Stimulated activated CD4-positive, alpha-beta T cell treated with anti-CD3 and anti-CD28 coated beads, Interleukin-4, amount 100 ng/mL, for 24 hours (primary cell): ENCODE measurements at regions not wholly inside any gene's neighbourhood (a gene's known extent, or its start where the extent isn't known, plus 50 kb on each side); places are given as distances from the start of the nearest gene placed in this dataset.

Experiments used
- DNase-seq: peaks from one replicate; pipeline ENCODE4 v3.0.0-alpha.2; 2020

- no peak for DNase-seq
Measured at GRCh38 chr7:35437619-35438275, 183.8 kb upstream of the TBX20 start.

DNA sequence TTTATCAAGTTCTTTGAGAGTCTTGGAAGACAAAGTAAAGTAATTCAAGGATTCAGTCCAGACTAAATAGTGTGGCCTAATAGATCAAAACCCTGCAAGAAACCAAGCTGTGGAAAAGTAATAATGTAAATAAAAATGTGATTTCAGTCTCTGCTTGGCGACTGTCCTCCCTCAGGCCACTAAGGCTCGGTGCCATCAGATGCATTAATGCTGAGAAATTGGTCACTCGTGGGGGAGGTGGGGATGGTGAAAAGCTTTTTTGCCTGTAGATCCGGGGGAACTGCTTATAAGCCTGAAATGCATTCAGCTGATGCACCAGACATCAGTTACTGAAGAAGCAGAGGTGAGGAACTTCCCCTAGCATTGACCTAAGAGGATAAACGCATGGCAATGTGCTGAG is 182.6 kb upstream of the TBX20 start:
- no peak for DNase-seq

DNA sequence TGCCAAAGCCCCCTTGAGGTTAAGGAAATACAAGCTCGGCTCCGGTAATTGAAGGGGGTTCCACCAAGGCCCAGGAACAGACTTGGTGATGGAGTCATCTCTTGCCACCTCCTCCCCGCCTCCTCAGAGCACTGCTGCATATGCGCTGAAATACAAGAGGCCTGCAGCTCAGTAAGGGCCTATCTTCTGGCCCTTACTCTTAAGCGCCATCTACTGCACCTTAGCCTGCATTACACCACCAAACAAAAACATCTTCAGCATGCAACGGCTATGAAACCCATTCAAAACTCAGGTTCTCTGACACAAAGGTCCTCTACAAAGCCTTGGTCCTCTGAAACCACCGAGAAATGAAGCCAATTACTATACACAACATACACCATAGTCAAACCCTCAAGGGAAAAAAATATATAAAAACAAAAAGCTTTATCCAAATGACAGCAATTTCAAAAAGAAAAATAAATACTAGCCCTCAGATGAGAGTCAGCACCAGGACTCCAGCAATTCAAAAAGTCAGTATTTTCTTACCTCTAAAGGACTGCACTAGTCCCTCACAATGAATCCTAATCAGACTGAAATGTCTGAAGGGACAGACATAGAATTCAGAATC is 176.8 kb upstream of the TBX20 start:
- no peak for DNase-seq

GRCh38 chr7:35424869-35425495 is 171.1 kb upstream of the TBX20 start:
- DNase-seq = peak; percentile 58

DNA sequence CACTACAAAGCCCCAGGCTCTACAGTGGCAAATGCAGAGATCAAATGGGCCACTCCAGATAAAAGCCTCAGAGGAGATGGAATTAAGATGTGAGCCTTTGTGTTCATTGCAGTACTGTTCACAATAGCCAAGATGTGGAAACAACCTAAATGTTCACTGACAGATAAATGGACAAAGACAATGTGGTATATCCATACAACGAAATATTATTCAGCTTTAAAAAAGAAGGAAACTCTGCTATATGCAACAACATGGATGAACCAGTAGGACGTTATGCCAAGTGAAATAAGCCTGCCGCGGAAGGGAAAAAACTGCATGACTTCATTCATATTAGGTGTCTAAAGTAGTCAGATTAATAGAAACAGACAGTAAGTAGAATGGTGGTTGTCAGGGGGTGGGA is 170.5 kb upstream of the TBX20 start:
- no peak for DNase-seq

- DNase-seq = no peak
Measured at GRCh38 chr7:35422715-35423114, 168.8 kb upstream of the TBX20 start.

DNA sequence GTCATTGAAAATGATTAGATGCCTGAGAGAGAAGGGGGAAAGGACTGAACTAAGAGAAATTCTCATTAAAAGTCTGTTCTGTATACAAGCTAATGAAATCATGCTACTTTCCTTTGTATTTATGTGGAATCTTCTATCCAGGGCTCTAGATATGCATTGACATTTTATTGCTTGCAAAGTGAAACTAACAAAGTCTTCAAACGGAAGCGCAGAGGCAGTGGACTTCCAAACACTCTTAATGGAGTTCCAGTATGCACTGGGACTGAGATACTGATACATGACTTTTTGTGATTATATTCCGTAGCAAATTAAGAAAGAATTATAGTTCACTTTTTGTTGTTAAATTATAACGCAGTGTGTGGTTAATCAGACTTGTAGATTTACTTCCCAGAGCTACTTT is 166.8 kb upstream of the TBX20 start:
- no peak for DNase-seq

GRCh38 chr7:35419391-35419755 is 165.5 kb upstream of the TBX20 start:
- no peak for DNase-seq

- DNase-seq = no peak
Measured at GRCh38 chr7:35418716-35419390, 165.0 kb upstream of the TBX20 start.

DNA sequence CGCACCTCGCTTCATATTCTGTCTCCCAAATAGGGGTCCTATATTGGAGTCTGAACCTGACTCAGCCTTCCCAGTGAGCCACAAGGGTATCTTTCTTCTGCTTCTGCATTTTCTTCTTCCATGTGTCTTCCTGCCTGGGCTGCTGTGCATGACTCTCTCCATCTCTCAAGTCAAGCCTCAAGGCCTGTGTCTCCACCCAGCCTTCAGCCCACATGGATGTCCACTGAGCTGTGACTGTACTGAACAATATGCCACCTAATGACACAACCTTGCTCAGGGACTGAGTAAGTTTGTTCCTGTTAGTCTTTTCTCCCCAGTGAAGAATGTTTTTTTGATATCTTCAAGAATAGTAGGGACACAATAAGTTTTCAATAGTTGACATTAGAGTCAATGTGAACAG is 162.7 kb upstream of the TBX20 start:
- DNase-seq = no peak

- DNase-seq = no peak
Measured at GRCh38 chr7:35415411-35415822, 161.5 kb upstream of the TBX20 start.

GRCh38 chr7:35411331-35411730 is 157.4 kb upstream of the TBX20 start:
- DNase-seq = no peak

DNA sequence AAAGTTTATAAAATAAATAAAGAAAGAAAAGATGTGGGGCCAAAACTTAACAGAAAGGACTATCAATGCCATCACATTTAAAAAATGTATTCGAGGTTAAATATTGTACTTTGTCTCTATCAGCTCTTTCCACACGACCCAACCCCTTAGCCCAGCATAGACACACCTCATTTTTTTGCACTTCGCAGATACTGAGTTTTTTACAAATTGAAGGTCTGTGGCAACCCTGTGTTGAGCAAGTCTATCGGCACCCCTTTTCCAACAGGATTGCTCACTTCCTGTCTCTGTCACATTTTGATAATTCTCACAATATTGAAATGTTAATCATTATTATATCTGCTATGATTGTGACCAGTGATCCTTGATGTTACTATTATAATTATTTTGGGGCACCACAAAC is 151.6 kb upstream of the TBX20 start:
- no peak for DNase-seq

DNA sequence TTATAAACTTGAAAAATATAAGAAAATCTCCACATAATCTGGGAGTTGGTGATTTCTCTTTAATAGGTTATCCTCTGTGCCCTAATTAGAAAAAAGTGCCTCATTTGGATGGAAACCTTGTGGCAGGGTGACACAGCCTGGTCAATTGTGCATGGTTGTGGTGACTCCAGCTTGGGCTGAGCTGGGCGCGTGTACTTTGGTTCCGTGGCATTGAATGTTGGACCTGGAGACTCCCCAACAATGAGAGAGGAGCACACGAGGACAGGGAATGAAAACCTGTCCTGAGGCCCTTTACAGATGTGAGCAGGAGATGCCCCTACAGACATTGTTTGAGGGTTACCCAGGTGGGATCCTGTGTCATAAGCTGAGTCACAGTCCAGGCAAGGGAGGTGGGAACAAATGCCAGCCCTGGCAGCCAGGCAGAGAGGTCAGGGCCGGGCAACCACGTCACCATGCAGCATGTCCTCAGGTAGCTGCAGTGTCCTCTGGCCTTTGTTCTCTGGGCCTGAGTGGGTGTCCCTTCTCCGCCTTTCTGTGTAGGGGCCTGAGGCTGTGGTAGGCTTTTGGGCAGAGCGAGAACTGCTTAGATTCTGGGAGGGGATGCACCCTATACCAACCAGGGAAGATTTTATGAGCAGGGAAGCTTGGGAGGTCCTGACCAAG is 147.4 kb upstream of the TBX20 start:
- no peak for DNase-seq

DNA sequence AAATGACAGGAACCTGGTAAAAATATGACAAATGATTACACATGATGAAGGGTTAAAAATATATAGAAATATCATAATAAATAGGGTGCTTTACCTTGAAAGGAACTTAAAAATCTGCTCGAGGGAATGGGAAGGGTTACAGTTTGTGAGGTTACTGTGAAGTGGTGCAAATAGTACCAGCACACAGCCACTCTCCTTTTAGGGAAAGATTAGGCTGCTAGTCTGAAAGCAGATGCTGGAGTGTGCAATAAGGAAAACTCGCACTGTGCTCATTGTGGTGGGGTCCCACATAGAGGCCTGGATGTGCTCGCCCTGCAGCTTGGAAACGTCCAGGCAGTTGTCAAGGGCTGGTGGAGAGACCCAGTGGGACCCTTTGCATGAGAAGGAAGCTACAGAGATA is 145.9 kb upstream of the TBX20 start:
- no peak for DNase-seq

DNA sequence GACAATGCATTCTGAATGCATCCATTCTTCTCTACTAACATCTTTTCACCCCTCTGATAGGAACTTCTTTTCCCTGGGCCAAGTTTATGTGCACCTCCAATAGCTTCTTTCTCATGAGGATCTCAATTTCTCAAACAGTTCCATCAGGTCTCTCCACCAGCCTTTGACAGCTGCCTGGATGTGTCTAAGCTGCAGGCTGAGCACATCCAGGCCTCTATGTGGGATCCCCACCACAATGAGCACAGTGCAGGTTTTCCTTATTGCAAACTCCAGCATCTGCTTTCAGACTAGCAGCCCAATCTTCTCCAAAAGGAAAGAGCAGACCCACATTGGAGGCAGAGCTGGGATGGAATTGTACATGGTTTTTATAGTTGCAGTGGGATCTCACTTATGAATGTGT is 145.3 kb upstream of the TBX20 start:
- no peak for DNase-seq

GRCh38 chr7:35398518-35398917 is 144.6 kb upstream of the TBX20 start:
- DNase-seq = no peak

DNA sequence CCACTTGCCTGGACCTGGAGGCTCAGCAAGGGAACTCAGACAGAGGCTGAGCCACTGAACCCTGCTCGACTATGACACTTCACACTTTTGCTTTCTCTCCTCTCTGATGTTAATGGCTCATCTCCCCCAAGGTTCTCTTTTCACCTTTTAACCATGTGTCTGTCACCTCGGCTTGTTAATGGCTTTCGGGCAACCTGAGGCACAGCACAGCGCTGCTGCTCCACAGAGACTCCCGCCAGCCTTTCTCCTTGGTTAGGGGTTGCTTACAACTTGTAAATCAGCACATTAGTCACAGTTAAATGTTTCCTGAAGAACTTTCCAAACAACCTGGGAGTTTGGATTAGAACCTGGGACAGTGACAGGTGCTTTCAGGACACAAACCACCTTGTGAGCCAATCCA is 136.2 kb upstream of the TBX20 start:
- DNase-seq = no peak

DNA sequence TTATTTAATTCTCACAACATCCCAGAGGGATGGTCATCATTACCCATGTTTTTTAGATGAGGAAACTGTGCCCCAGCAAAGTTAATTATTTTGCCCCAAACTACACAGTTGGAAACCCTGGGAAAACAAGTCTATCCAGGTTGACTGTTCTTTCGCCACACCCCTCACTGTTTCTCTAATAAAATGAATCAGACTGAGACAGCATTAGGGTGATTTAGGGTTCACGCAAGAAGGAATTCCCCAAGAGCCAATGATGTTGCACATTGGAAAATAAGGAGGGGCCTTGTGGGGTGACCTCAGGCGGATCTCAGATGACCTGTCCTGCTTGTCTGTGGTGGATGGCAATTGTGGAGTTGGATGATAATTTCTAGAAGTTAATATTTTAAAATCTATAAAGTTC is 135.7 kb upstream of the TBX20 start:
- no peak for DNase-seq

GRCh38 chr7:35386816-35387706 is 133.2 kb upstream of the TBX20 start:
- no peak for DNase-seq

DNA sequence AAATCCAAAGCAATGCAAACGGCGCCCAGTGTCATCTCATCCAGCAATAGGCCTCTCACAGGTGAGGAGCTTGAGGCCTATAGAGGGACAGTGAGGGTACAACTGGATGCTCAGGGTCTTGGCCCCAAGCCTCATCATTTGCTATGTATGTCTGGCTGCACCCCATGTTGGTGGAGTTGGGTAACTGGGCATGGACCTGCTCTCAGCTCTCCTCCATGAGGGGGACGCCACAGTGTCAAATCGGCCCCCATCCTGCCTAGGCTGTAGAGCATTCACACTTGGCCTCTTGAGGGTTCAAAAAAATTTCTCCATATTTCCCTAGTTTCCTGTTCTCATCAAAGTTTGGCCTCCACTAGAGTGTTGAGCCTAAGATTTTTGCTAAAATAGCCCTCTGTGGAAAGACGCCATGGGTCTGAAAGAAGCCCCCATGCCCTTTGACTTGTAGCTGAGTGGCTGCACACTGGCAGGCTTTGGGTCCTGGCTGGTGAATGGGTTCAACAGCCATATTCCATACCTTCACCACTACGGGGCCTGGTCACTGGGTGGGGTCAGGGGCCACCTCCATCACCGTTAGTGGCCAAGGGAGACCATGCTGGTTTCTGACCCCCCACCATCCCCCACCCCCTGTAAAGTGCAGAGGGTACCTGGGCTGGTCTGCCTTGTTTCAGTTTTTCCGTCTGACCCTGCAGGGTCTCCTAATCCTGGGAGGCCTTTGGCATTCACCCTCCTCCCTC is 132.3 kb upstream of the TBX20 start:
- DNase-seq = no peak
